ENCODE measurements at regions not wholly inside any gene's neighbourhood (a gene's known extent, or its start where the extent isn't known, plus 50 kb on each side); places are given as distances from the start of the nearest gene placed in this dataset.

GRCh38 chr10:91690412-91690811, 57.5 kb upstream of the PPP1R3C start:
- Histone ChIP-seq H2BK20ac (ENCODE audit: low read depth, low read length) (peak overlapping the region; percentile 96), H3K4me3 (ENCODE audit: insufficient read depth, low read depth, low read length) (no peak overlapping the region), H4K5ac (ENCODE audit: low read depth, low read length) (no peak overlapping the region), H3K4me1 (ENCODE audit: control insufficient read depth, insufficient read depth, low read length) (peaks cover 8% of the 10 kb centered on the region), H2AFZ (replicated peaks; ENCODE audit: low read length, poor library complexity) (no peak overlapping the region), H3K4ac (ENCODE audit: low read depth, low read length) (peak overlapping the region; percentile 96), H3K27me3 (ENCODE audit: control insufficient read depth, insufficient read depth, low read length) (no peaks in the 10 kb centered on the region), H4K20me1 (ENCODE audit: insufficient read depth, low read length) (no peaks in the 10 kb centered on the region), H4K8ac (ENCODE audit: low read depth in 2 of 2, low read length in 2 of 2) (peak overlapping the region; percentile 61 to 97; a peak in 2 of 4 replicates), H3K14ac (replicated peaks; ENCODE audit: low read depth, low read length) (peak overlapping the region; percentile 91; the same call in 1 of the 2 replicates), H3K9ac (ENCODE audit: low read depth, low read length) (no peak overlapping the region), H3K9me1 (ENCODE audit: insufficient read depth, low read length) (peaks cover 8% of the 10 kb centered on the region), H2AK5ac (ENCODE audit: low read depth, low read length) (peak overlapping the region; percentile 99), H3K18ac (ENCODE audit: low read depth, low read length) (no peak overlapping the region), H2BK120ac (ENCODE audit: low read depth, low read length) (peak overlapping the region; percentile 96; the same call in 1 of the 2 replicates), H2BK15ac (ENCODE audit: low read depth, low read length) (peak overlapping the region; percentile 95; the same call in 1 of the 3 replicates), H3K56ac (ENCODE audit: extremely low read depth, insufficient read depth, low read length) (no peak overlapping the region), H3K23ac (ENCODE audit: low read depth, low read length) (no peak overlapping the region), H2BK5ac (ENCODE audit: low read depth, low read length, poor library complexity, severe bottlenecking) (no peak overlapping the region), H3K27ac (ENCODE audit: insufficient read depth, low read length) (no peak overlapping the region), H2AK9ac (replicated peaks; ENCODE audit: low read depth, low read length, poor library complexity) (no peak overlapping the region), H3K9me3 (ENCODE audit: control insufficient read depth, insufficient read depth, low read length) (no peaks in the 10 kb centered on the region), H4K91ac (ENCODE audit: insufficient read depth, low read depth, low read length) (peak overlapping the region; percentile 92), H3K4me2 (ENCODE audit: low read depth, low read length) (no peak overlapping the region), H3K36me3 (ENCODE audit: control insufficient read depth, insufficient read depth, low read length) (no peaks in the 10 kb centered on the region), H3K79me1 (ENCODE audit: low read depth in 1 of 2, low read length in 2 of 2) (no peaks in the 10 kb centered on the region)
- CTCF ChIA-PET = no interaction called here
- in situ Hi-C loops (cut with MboI; ENCODE audit: low sequenced_read_pairs) (loop anchor here (10.0 kb wide), 1 partner anchor 136 kb away; no protein-coding TSS in a partner anchor), intact Hi-C loops (cut with micrococcal nuclease) (loop anchor here (5.0 kb wide), 1 partner anchor 303 kb away; no protein-coding TSS in a partner anchor), dilution Hi-C loops (cut with HindIII; ENCODE audit: low sequenced_read_pairs, unreplicated experiment) (no loop called here)
- no peak for TF ChIP-seq FOS (IDR thresholded peaks at IDR 0.05; ENCODE audit: low read depth, low read length)
- TF ChIP-seq RAD21 (IDR thresholded peaks at IDR 0.05; ENCODE audit: low read length) = no peak
- TF ChIP-seq NFE2L2 (IDR thresholded peaks at IDR 0.05; ENCODE audit: low read depth, low read length) = no peak
- no peak for TF ChIP-seq MAFK (IDR thresholded peaks at IDR 0.05; ENCODE audit: low read depth, low read length)
- TF ChIP-seq CEBPB (IDR thresholded peaks at IDR 0.05; ENCODE audit: low read depth, low read length) = no peak
- TF ChIP-seq POLR2A (IDR thresholded peaks at IDR 0.05; ENCODE audit: low read depth, low read length) = no peak
- TF ChIP-seq, protein P1, sequence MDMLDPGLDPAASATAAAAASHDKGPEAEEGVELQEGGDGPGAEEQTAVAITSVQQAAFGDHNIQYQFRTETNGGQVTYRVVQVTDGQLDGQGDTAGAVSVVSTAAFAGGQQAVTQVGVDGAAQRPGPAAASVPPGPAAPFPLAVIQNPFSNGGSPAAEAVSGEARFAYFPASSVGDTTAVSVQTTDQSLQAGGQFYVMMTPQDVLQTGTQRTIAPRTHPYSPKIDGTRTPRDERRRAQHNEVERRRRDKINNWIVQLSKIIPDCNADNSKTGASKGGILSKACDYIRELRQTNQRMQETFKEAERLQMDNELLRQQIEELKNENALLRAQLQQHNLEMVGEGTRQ (IDR thresholded peaks at IDR 0.05; ENCODE audit: low read depth, low read length) = no peak
- TF ChIP-seq MAZ (IDR thresholded peaks at IDR 0.05; ENCODE audit: borderline replicate concordance, low read depth, low read length) = no peak
- TF ChIP-seq SMC3 (IDR thresholded peaks at IDR 0.05; ENCODE audit: low read depth, low read length) = no peak
- TF ChIP-seq RCOR1 (IDR thresholded peaks at IDR 0.05; ENCODE audit: insufficient replicate concordance, low read length) = no peak
- no peak for TF ChIP-seq MXI1 (IDR thresholded peaks at IDR 0.05; ENCODE audit: borderline replicate concordance, low read depth, low read length)
- WGBS, 2 experiments (ENCODE audit: extremely low coverage in 2 of 2, insufficient read length in 1 of 2) = no CpG with 5 or more reads among the region's 3 CpGs
- DNase-seq (no peak), ATAC-seq (ENCODE audit: low read depth) (no peak)
- BruUV-seq (replicated peaks) = no TSS peak
- POLR2A ChIA-PET (ENCODE audit: unreplicated experiment) = no interaction called here

Measured in IMR-90 (cell line).